Testis (tissue), 2 donors: ENCODE measurements at regions not wholly inside any gene's neighbourhood (a gene's known extent, or its start where the extent isn't known, plus 50 kb on each side); places are given as distances from the start of the nearest gene placed in this dataset.
"Not testable (repeated sequence)": the region's sequence is repeated elsewhere in the genome, so short reads cannot be mapped to it uniquely, and the experiment has no call there.

ENCODE experiments used
- CTCF ChIP-seq, 3 experiments: fragments of 450-650 bp in 2 of 3; fragments of 200-600 bp in 1 of 3; sonication (generic) in 1 of 3; IDR thresholded peaks; one replicate each; pipeline ENCODE4 v1.5.1; 2016 to 2019; ENCODE audit warnings: antibody characterized with exemption in 3 of 3, mild to moderate bottlenecking in 2 of 3, moderate library complexity in 1 of 3
- POLR2A ChIP-seq: fragments of 450-650 bp; IDR thresholded peaks from one replicate; pipeline ENCODE4 v1.6.1; 2017; ENCODE audit warnings: antibody characterized with exemption, mild to moderate bottlenecking, moderate library complexity

GRCh38 chr2:90097617-90098016 is 1406.1 kb downstream of the RPIA start:
- not testable (repeated sequence) for TF ChIP-seq CTCF (IDR thresholded peaks at IDR 0.05); POLR2A
